SK-N-MC (cell line): ENCODE measurements at regions not wholly inside any gene's neighbourhood (a gene's known extent, or its start where the extent isn't known, plus 50 kb on each side); places are given as distances from the start of the nearest gene placed in this dataset.

Experiments
- DNase-seq: peaks from one replicate; pipeline ENCODE4 v3.0.0-alpha.2; 2011; ENCODE audit warnings: low read depth, low spot score
- H3K27ac ChIP-seq: fragments of 200-600 bp; sonication (generic); 2 replicates; pipeline ENCODE4 v1.5.1; 2016; ENCODE audit warnings: mixed run types
- H3K36me3 ChIP-seq: fragments of 200-600 bp; sonication (generic); 2 replicates; pipeline ENCODE4 v1.6.1; 2017; ENCODE audit warnings: antibody characterized with exemption, low read length, mixed read lengths; ENCODE audit not compliant: insufficient read depth
- H3K4me3 ChIP-seq: fragments of 200-600 bp; sonication (generic); 2 replicates; pipeline ENCODE4 v1.5.1; 2016
- H3K9ac ChIP-seq: fragments of 200-600 bp; sonication (generic); 2 replicates; pipeline ENCODE4 v1.8.0; 2017; ENCODE audit warnings: mixed run types, mixed read lengths; ENCODE audit not compliant: insufficient read length
- H3K9me3 ChIP-seq: fragments of 200-600 bp; sonication (generic); 2 replicates; pipeline ENCODE4 v1.6.1; 2017; ENCODE audit warnings: low read depth, mild to moderate bottlenecking, antibody characterized with exemption, low read length, moderate library complexity, mixed read lengths
- EZH2 ChIP-seq: fragments of 200-600 bp; sonication (generic); IDR thresholded peaks from one replicate; pipeline ENCODE4 v1.6.1; 2017; ENCODE audit warnings: antibody characterized with exemption
- FOXP2 ChIP-seq: optimal IDR thresholded peaks from 2 replicates; pipeline ENCODE3; 2011; ENCODE audit warnings: mild to moderate bottlenecking, moderate library complexity; ENCODE audit not compliant: insufficient read depth; ENCODE audit errors: extremely low read length, control extremely low read depth
- POLR2AphosphoS5 ChIP-seq: IDR thresholded peaks from 2 replicates; pipeline ENCODE4 v1.6.1; 2012; ENCODE audit warnings: mild to moderate bottlenecking, low read depth, low read length, borderline replicate concordance

GRCh38 chr2:228541789-228542188 is 360.3 kb upstream of the SPHKAP start:
- no peak overlapping the region for H3K4me3 ChIP-seq
- TF ChIP-seq EZH2 (no peak), FOXP2 (no peak), POLR2AphosphoS5 (no peak)
- H3K9me3 ChIP-seq, result no peaks in the 10 kb centered on the region
- H3K27ac ChIP-seq, result no peak overlapping the region
- H3K9ac ChIP-seq, result no peak overlapping the region
- H3K36me3 ChIP-seq, result no peaks in the 10 kb centered on the region
- no peak for DNase-seq

- H3K36me3 ChIP-seq, result no peaks in the 10 kb centered on the region
- no peak for TF ChIP-seq FOXP2
- no peak overlapping the region for H3K9ac ChIP-seq
- no peak overlapping the region for H3K27ac ChIP-seq
- H3K4me3 ChIP-seq, result no peak overlapping the region
- no peaks in the 10 kb centered on the region; the same call in 1 of the 2 replicates for H3K9me3 ChIP-seq
- no peak for DNase-seq
Measured at GRCh38 chr2:228540976-228541375, 359.5 kb upstream of the SPHKAP start.

DNA sequence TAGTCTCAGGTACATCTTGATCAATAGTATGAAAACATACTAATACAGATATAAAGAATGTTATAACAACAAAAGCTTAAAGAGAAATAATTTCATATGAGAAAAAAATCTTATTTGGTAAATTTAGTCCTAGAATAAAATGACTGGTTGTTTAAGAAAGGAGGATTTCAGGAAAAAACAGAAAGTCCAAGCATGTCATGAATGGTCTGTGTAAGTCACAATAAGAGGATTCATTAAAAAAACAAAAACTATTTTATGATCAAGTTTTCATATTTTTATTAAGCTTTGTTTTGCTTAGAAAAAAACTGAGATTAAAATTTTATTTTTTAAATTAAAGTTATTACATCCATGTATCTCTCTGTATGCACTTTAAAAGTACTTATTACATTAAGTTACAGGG is 353.9 kb upstream of the SPHKAP start:
- Histone ChIP-seq H3K4me3 (no peak overlapping the region), H3K9me3 (peaks cover 9% of the 10 kb centered on the region; the same call in 1 of the 2 replicates), H3K27ac (no peak overlapping the region), H3K9ac (no peak overlapping the region), H3K36me3 (no peaks in the 10 kb centered on the region)
- TF ChIP-seq EZH2 (no peak), POLR2AphosphoS5 (no peak), FOXP2 (no peak)
- no peak for DNase-seq

- Histone ChIP-seq H3K9me3 (peaks cover 9% of the 10 kb centered on the region; the same call in 1 of the 2 replicates), H3K9ac (no peak overlapping the region), H3K36me3 (no peaks in the 10 kb centered on the region), H3K27ac (no peak overlapping the region), H3K4me3 (no peak overlapping the region)
- TF ChIP-seq EZH2 (no peak), FOXP2 (no peak), POLR2AphosphoS5 (no peak)
- DNase-seq, result no peak
Measured at GRCh38 chr2:228533156-228533555, 351.7 kb upstream of the SPHKAP start.

DNA sequence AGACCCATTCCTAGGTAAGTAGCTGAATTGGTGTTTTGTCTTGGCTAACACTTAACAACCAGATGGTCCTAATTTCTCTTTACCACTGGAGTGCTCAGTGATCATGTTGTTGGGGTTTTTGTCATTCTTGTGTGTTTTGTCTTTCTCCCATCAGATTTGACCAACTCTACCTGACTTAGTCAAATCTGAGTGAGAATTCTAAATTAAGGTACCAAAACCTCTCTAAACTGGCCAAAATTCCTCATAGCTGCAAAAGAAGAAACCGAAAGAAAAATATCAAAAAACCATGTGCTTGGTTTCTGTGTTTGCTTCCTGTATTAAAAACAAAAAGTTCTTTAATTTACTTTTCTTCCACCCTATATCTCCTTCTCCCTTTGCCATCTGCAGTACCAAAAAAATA is 350.7 kb upstream of the SPHKAP start:
- no peak overlapping the region for H3K27ac ChIP-seq
- no peak overlapping the region for H3K4me3 ChIP-seq
- TF ChIP-seq EZH2 (no peak), FOXP2 (no peak), POLR2AphosphoS5 (no peak)
- no peaks in the 10 kb centered on the region for H3K36me3 ChIP-seq
- H3K9ac ChIP-seq, result no peak overlapping the region
- DNase-seq, result no peak
- peaks cover 9% of the 10 kb centered on the region; the same call in 1 of the 2 replicates for H3K9me3 ChIP-seq

DNA sequence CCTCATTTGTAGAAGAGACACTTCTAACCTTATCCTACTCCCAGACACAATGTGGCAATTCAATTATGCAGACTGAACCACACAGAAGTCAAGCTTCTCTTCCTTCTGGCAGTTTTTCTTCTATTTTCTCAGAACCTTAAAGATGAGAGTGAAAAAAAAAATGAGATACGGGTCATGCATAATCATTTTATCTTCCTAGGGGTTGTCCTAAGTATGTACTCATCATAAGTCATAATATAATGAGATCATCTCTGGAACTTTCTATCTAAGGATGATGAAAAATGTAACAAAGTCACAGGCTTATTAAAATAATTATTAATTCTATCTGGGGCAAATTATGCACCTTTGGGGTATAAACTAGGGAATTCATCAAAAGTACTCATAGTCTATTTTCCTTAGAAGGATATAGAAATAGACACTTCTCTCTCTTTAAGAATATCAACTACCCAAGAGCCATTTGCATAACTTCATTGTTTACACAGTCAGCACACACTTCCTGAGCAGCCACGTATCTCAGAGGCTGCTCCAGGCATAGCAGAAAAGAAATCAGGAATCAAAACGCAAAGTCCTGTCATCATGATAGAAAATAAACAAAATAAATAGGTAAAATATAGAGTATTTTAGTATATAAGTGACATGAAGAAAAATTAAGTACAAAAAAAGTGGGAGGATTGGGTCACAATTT is 345.9 kb upstream of the SPHKAP start:
- no peak overlapping the region for H3K27ac ChIP-seq
- TF ChIP-seq FOXP2, result no peak
- no peak for TF ChIP-seq POLR2AphosphoS5
- TF ChIP-seq EZH2, result no peak
- H3K4me3 ChIP-seq, result no peak overlapping the region
- no peak overlapping the region for H3K9ac ChIP-seq
- no peaks in the 10 kb centered on the region for H3K36me3 ChIP-seq
- no peak for DNase-seq
- no peaks in the 10 kb centered on the region for H3K9me3 ChIP-seq

DNA sequence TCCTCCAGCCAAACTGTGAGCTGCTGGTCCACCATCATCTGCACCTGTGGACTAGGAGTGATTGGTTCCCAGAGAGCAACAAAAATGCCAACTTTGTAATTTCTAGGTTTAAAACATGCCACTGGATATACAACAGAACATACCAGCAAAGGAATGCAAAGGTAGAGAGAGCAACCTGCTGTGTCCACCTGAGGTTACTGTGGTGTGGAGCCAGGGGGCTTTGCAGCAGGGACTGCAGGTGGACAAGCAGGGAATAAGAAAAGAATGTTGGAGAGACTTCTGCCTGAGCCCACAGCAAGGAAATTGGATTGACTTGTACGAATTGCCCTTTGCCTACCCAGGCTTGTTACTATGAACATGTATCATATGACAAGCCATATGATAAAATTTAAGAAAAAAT is 345.2 kb upstream of the SPHKAP start:
- H3K9me3 ChIP-seq, result no peaks in the 10 kb centered on the region
- no peaks in the 10 kb centered on the region for H3K36me3 ChIP-seq
- no peak for DNase-seq
- H3K4me3 ChIP-seq, result no peak overlapping the region
- no peak overlapping the region for H3K27ac ChIP-seq
- no peak overlapping the region for H3K9ac ChIP-seq
- no peak for TF ChIP-seq POLR2AphosphoS5
- TF ChIP-seq EZH2, result no peak
- TF ChIP-seq FOXP2, result no peak

GRCh38 chr2:228522977-228523376 is 341.5 kb upstream of the SPHKAP start:
- Histone ChIP-seq H3K9ac (no peak overlapping the region), H3K9me3 (no peaks in the 10 kb centered on the region), H3K36me3 (no peaks in the 10 kb centered on the region), H3K27ac (no peak overlapping the region), H3K4me3 (no peak overlapping the region)
- no peak for DNase-seq
- TF ChIP-seq POLR2AphosphoS5 (no peak), FOXP2 (no peak), EZH2 (no peak)

- Histone ChIP-seq H3K27ac (no peak overlapping the region), H3K9me3 (no peaks in the 10 kb centered on the region), H3K4me3 (no peak overlapping the region), H3K9ac (no peak overlapping the region), H3K36me3 (no peaks in the 10 kb centered on the region)
- no peak for DNase-seq
- no peak for TF ChIP-seq EZH2
- no peak for TF ChIP-seq POLR2AphosphoS5
Measured at GRCh38 chr2:228522276-228522675, 340.8 kb upstream of the SPHKAP start.

GRCh38 chr2:228519561-228519960 is 338.1 kb upstream of the SPHKAP start:
- H3K27ac ChIP-seq, result no peak overlapping the region
- H3K4me3 ChIP-seq, result no peak overlapping the region
- DNase-seq, result no peak
- TF ChIP-seq EZH2 (no peak), FOXP2 (no peak), POLR2AphosphoS5 (no peak)
- H3K9me3 ChIP-seq, result no peaks in the 10 kb centered on the region
- H3K9ac ChIP-seq, result no peak overlapping the region
- H3K36me3 ChIP-seq, result no peaks in the 10 kb centered on the region
